ELR (cell line): ENCODE measurements at regions not wholly inside any gene's neighbourhood (a gene's known extent, or its start where the extent isn't known, plus 50 kb on each side); places are given as distances from the start of the nearest gene placed in this dataset.
A peak's percentile ranks its signal among the peaks of the same experiment; 100 is the strongest.

ENCODE experiments used
- DNase-seq: peaks from one replicate; pipeline ENCODE4 v3.0.0-alpha.2; 2015; ENCODE audit warnings: low read depth

DNA sequence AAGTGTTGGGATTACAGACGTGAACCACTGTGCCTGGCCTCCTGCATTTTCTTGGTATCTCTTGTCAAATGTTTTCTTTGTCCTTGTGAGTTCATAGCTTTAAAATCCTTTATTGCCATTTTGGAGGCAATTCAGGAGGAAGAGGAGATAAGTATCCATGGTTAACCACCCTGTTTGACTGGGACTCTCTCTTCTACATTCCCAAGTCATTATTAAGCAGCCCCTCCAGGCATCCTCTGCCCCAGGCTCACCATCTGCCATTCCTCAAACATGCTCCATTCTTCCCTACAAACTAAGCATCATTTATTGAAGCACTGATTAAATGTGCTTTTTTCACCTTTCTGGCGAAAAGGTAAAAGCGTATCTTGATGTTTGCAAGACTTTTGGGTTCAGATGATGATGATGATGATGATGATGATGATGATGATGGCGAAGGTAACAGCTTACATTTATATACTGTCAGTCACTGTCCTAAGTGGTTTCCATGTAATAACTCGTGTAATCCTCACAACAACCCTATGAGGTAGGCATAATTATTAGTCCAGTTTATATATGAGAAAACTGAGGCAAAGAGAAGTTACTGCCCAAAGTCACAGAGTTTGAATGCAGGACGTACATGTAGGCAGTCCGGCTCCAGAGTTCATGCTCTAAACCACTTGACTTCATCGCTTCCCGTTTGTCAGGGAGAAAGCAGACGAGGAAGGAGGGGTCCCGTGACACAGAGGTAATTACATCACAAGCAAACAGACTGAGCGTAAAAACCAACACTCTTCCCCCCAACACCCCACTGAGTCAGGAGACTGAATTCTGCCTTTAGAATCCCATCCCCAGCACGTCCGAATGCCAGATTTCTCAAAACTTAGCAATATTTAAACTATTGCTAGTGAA, 69.7 kb upstream of the ACKR3 start:
- DNase-seq: peak; percentile 4

DNA sequence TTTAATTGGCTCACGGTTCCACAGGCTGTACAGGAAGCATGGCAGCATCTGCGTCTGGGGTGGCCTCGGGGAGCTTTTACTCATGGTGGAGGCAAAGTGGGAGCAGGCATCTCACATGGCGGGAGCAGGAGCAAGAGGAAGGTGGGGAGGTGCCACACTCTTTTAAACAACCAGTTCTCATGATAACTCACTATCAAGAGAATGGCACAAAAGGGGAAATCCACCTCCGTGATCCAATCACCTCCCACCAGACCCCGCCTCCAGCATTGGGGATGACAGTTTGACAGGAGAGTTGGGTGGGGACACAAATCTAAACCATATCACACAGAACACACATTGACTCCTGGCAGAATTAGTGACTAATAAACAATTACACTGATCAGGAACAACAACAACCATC, 68.6 kb upstream of the ACKR3 start:
- DNase-seq: no peak

- DNase-seq: no peak
Observed at GRCh38 chr2:236501531-236501930, 68.1 kb upstream of the ACKR3 start.

DNA sequence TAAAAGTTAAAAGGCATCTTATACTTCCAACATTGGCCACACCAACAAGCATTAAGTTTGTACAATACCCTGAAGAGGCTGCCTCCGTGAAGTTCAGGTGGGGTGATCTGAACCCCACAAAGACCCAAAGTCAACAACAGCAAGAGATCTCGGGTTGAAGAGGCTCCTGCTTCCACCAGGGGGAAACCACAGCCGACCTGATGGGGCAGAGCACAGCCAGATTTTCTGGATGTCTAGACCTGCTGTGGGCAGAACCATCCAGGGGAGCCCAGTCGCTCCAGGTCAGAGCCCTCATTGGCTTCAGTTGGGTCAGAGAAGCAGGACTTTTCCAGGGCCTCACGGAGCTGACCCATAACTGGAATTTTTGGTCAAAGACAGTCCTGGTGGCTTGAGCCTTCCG, 66.5 kb upstream of the ACKR3 start:
- DNase-seq: peak; percentile 3

DNA sequence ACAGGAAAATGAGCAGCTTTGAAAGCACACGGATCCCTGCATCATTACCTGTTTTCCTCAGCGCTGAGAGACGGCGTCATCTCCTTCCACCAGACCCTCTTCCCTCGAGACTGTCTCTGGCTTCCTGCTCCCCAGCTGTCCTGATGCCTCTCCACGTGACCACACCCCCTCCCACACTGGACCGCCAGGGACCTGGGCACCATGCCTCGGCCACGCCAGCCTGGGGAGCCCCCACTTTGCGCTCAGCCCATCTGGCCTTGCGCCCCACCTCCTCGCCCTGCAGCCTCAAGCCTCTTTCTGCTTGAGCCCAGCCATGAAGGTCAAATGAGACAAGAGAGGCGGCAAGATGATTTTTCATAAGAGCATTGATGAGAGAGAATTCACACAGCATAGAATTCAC, 66.0 kb upstream of the ACKR3 start:
- DNase-seq: no peak

DNA sequence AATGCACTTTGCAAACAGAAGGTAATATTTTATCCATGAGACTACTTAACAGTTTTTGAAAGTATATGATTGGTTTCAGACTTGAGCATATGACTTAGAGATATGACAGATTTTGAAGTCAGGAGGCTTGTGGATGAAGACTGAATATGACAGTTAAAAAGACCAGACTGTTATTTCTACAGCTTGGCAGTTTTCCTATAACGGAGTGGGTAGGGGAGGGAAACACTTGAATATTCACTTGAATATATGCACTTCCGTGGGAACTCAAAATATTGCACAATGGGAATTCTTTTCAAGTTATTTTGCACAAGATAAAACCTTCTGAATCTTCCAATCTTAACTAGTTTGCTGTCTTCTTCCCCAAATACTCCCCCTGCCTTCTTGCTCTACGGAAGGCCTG, 64.6 kb upstream of the ACKR3 start:
- DNase-seq: no peak

- DNase-seq: no peak
Observed at GRCh38 chr2:236505648-236506047, 64.0 kb upstream of the ACKR3 start.

- DNase-seq: peak; percentile 2
Observed at GRCh38 chr2:236507393-236508085, 62.1 kb upstream of the ACKR3 start.

- no peak for DNase-seq
Observed at GRCh38 chr2:236508466-236508865, 61.2 kb upstream of the ACKR3 start.

DNA sequence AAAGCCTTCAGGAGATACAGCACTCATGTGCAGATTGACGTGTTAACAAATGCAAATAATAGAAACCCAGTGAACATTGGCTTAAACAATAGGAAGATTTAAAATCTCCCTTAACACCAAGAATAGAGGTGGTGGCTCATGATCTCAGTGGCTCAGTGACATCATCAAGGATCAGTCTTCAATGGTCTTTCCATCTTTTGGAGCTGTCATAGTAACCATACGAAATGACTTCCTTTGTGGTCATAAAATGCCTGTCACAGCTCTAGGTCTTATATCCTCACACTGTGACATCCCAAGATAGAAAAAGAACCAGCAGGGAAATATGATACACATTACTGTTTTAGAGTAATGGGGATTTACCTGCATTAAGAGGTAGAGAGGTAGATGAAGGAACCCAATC, 59.6 kb upstream of the ACKR3 start:
- DNase-seq: no peak

GRCh38 chr2:236511266-236511665, 58.4 kb upstream of the ACKR3 start:
- no peak for DNase-seq

DNA sequence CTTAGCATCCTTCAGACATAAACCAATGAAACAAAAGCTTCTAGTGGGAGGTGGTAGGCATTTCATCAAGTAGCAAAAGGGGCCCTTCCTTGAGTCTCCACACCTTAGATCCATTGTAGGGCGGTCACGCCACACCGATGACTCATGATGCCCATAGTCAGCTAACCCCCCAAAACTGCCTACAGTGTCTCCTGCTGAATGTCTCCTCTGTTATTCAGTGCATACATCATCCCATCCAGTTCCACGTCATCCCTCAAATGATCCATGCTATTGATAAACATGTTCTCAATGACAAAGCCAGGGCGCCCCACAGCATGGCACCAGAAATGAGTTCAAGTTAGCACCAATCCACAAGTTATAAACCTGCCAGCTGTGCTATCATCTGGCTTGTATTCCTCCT, 57.4 kb upstream of the ACKR3 start:
- DNase-seq: no peak

- peak; percentile 40 for DNase-seq
Observed at GRCh38 chr2:236512902-236513435, 56.7 kb upstream of the ACKR3 start.

DNA sequence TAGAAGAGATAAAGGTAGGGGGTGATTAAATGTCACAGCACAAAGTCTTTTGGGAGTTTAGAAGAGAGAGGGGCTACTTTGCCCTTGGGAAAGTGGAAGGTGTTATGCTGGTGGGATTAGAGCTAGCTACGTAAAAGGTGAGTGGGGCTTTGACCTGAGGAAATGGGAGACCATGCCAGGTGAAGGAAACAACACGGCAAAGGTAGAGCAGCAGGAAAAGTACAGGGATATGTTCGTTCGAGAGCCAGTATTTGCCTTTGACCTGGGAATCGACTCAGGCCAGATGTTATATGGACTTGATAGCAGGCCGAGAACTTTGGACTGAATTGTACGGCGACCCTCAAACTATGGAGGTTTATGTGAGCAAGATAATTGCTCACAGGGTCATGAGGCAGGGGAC, 55.7 kb upstream of the ACKR3 start:
- DNase-seq: no peak

DNA sequence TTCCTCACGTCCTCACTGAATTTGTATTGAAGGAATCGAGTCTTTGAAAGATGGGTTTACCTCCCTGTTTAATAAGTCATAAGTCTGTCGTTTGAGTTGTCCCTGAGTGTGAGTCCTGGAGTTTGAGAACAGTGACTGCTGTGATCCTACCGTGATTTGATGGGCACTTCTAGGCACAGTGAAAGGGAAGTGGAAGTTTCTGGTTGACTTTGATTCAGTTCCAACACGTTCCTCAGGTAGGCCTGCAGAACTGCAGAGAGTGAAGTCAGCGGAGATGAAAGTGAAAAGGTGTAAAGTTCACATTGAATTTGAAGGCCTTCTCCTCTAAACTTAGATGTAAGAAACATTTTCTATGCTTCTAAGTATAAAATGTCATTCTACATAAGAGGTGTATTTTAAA, 52.9 kb upstream of the ACKR3 start:
- no peak for DNase-seq

GRCh38 chr2:236517251-236518031, 52.2 kb upstream of the ACKR3 start:
- DNase-seq: no peak
